Panc1 (cell line): ENCODE measurements at regions not wholly inside any gene's neighbourhood (a gene's known extent, or its start where the extent isn't known, plus 50 kb on each side); places are given as distances from the start of the nearest gene placed in this dataset.

Experiments
- CTCF ChIP-seq: fragments of 450-650 bp; IDR thresholded peaks from 2 replicates; pipeline ENCODE4 v1.5.1; 2017; ENCODE audit warnings: mild to moderate bottlenecking
- SIN3A ChIP-seq: IDR thresholded peaks from 2 replicates; pipeline ENCODE4 v1.6.1; 2012; ENCODE audit warnings: low read depth, mild to moderate bottlenecking, low read length, moderate library complexity, borderline replicate concordance; ENCODE audit not compliant: insufficient read depth
- TCF7L2 ChIP-seq: IDR thresholded peaks from 2 replicates; pipeline ENCODE4 v1.6.1; 2011; ENCODE audit warnings: mild to moderate bottlenecking, low read depth, low read length, inconsistent platforms
- TF ChIP-seq, protein P1 (sequence below), 2 experiments: IDR thresholded peaks; 2 replicates each; pipeline ENCODE4 v1.6.1; 2011 to 2012; ENCODE audit warnings: low read depth in 2 of 2, control low read depth in 1 of 2, low read length in 1 of 2, mild to moderate bottlenecking in 1 of 2, moderate library complexity in 1 of 2; ENCODE audit not compliant: insufficient read depth in 1 of 2

DNA sequence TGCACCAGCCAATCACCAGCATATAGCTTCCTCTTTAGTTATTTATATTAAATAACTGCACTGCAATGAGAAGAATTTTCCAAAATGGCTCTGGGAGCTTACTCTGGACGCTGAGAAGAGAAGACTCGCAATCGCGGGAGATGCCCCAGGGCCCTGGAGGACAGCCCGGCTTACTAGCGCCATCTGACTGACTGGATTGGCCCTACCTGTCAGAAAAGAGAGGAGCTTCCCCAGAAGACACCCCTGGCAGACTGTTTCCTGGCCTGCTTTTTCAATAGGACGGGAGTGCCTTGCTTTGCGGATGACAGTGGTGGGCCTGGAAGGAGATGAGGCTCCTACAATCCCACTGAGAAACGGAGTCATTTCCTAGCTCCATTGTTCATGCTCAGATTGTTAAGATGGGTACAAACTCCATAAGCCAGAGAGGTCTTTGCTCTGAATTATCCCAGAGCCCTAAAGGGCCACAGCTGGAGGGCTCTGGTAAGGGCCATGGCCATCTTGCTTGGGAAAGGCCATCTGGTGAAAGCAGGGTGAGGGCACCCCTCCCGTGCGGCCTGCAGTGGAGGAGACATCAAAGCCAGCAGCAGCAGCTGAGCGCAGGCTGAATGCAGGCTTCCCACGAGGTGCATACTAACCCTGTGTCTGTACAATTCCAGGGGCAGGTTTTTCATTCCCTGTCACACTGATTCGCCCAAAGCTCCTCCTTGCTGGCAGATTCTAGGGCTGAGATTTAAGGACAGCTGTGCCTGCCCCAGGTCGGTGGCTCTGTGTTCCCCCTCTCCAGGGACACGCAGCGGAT, 92.1 kb downstream of the GALR1 start:
- no peak for TF ChIP-seq SIN3A
- no peak for TF ChIP-seq CTCF
- TF ChIP-seq, protein P1, sequence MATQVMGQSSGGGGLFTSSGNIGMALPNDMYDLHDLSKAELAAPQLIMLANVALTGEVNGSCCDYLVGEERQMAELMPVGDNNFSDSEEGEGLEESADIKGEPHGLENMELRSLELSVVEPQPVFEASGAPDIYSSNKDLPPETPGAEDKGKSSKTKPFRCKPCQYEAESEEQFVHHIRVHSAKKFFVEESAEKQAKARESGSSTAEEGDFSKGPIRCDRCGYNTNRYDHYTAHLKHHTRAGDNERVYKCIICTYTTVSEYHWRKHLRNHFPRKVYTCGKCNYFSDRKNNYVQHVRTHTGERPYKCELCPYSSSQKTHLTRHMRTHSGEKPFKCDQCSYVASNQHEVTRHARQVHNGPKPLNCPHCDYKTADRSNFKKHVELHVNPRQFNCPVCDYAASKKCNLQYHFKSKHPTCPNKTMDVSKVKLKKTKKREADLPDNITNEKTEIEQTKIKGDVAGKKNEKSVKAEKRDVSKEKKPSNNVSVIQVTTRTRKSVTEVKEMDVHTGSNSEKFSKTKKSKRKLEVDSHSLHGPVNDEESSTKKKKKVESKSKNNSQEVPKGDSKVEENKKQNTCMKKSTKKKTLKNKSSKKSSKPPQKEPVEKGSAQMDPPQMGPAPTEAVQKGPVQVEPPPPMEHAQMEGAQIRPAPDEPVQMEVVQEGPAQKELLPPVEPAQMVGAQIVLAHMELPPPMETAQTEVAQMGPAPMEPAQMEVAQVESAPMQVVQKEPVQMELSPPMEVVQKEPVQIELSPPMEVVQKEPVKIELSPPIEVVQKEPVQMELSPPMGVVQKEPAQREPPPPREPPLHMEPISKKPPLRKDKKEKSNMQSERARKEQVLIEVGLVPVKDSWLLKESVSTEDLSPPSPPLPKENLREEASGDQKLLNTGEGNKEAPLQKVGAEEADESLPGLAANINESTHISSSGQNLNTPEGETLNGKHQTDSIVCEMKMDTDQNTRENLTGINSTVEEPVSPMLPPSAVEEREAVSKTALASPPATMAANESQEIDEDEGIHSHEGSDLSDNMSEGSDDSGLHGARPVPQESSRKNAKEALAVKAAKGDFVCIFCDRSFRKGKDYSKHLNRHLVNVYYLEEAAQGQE (IDR thresholded peaks at IDR 0.05; ENCODE audit: insufficient read depth in 1 of 2, low read depth in 2 of 2, low read length in 1 of 2), result no peak
- no peak for TF ChIP-seq TCF7L2
